ENCODE measurements at regions not wholly inside any gene's neighbourhood (a gene's known extent, or its start where the extent isn't known, plus 50 kb on each side); places are given as distances from the start of the nearest gene placed in this dataset.

DNA sequence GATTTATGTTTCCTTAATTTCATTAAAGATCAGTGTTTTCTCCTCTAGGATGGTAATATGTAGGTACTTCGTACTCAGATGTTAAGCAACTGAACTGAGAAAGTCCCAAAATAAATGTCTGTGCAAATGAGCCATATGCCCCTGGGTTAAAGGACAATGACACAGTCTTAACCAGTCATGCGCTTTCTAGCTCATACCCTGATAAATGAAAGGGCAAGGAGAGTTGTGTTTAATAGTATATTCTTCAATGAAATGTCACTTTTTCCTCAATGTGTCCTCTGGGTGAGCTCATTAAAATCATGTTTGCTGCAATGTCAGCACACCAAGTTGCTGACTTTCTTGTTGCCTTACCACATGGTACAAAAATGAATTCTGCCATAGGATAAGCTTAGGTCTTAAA, 856.3 kb downstream of the TMEM182 start:
- TF ChIP-seq CTCF (IDR thresholded peaks at IDR 0.05) = no peak
- no peak for TF ChIP-seq POLR2A (IDR thresholded peaks at IDR 0.05)

Data from heart left ventricle (tissue), 13 donors.